Keratinocyte (primary cell): ENCODE measurements at regions not wholly inside any gene's neighbourhood (a gene's known extent, or its start where the extent isn't known, plus 50 kb on each side); places are given as distances from the start of the nearest gene placed in this dataset.

Experiments
- DNase-seq: peaks from one replicate; pipeline ENCODE4 v3.0.0-alpha.2; 2011; ENCODE audit warnings: low read depth, missing footprints, low spot score
- FAIRE-seq: peaks from 2 replicates; lab custom pipeline; 2011; peaks lifted over from hg19 to GRCh38; lab: Jason Lieb, UNC
- H2AFZ ChIP-seq: 2 replicates; pipeline ENCODE4 v1.6.0; 2012; ENCODE audit warnings: low read length, control low read depth, inconsistent platforms; ENCODE audit not compliant: control insufficient read depth
- H3K27ac ChIP-seq: 2 replicates; pipeline ENCODE4 v1.5.1; 2011; ENCODE audit warnings: low read length; ENCODE audit not compliant: control insufficient read depth, insufficient read depth
- H3K27me3 ChIP-seq: 3 replicates; pipeline ENCODE4 v1.6.0; 2011; ENCODE audit warnings: low read length; ENCODE audit not compliant: control insufficient read depth, insufficient read depth; ENCODE audit errors: extremely low read depth
- H3K36me3 ChIP-seq, 2 experiments: 2 replicates in 1 of 2; 3 replicates in 1 of 2; pipeline ENCODE4 v1.5.1; 2011; ENCODE audit warnings: low read length in 2 of 2, mild to moderate bottlenecking in 1 of 2; ENCODE audit not compliant: control insufficient read depth in 2 of 2, insufficient read depth in 2 of 2; ENCODE audit errors: extremely low read depth in 1 of 2
- H3K4me1 ChIP-seq: 3 replicates; pipeline ENCODE4 v1.5.1; 2011; ENCODE audit warnings: low read length; ENCODE audit not compliant: control insufficient read depth, insufficient read depth; ENCODE audit errors: extremely low read depth
- H3K4me2 ChIP-seq: 3 replicates; pipeline ENCODE4 v1.6.0; 2011; ENCODE audit warnings: low read depth, low read length; ENCODE audit not compliant: control insufficient read depth, insufficient read depth; ENCODE audit errors: extremely low read depth
- H3K4me3 ChIP-seq, 3 experiments: fragments of 200-600 bp in 1 of 3; sonication (generic) in 1 of 3; 2 replicates in 2 of 3; 3 replicates in 1 of 3; pipeline ENCODE4 v1.5.1; 2011 to 2016; ENCODE audit warnings: low read length in 3 of 3, mild to moderate bottlenecking in 3 of 3, control low read depth in 2 of 3, inconsistent platforms in 1 of 3, low read depth in 1 of 3, mixed read lengths in 1 of 3, mixed run types in 1 of 3, moderate library complexity in 1 of 3; ENCODE audit not compliant: control insufficient read depth in 2 of 3, insufficient read depth in 2 of 3; ENCODE audit errors: extremely low read depth in 1 of 3
- H3K79me2 ChIP-seq: 2 replicates; pipeline ENCODE4 v1.6.0; 2012; ENCODE audit warnings: low read length; ENCODE audit not compliant: control insufficient read depth, insufficient read depth
- H3K9ac ChIP-seq: 3 replicates; pipeline ENCODE4 v1.6.0; 2011; ENCODE audit warnings: low read length; ENCODE audit not compliant: control insufficient read depth, insufficient read depth; ENCODE audit errors: extremely low read depth
- H3K9me1 ChIP-seq: 3 replicates; pipeline ENCODE4 v1.6.0; 2011; ENCODE audit warnings: low read length; ENCODE audit not compliant: control insufficient read depth, insufficient read depth; ENCODE audit errors: extremely low read depth
- H3K9me3 ChIP-seq: 2 replicates; pipeline ENCODE4 v1.5.1; 2012; ENCODE audit warnings: low read depth, low read length; ENCODE audit not compliant: control insufficient read depth
- H4K20me1 ChIP-seq: 3 replicates; pipeline ENCODE4 v1.6.0; 2011; ENCODE audit warnings: low read length; ENCODE audit not compliant: control insufficient read depth, insufficient read depth; ENCODE audit errors: extremely low read depth
- CTCF ChIP-seq, 3 experiments: IDR thresholded peaks in 1 of 3; conservative IDR thresholded peaks in 1 of 3; optimal IDR thresholded peaks in 1 of 3; 2 replicates in 2 of 3; 3 replicates in 1 of 3; pipeline versions ENCODE3 to v1.5.1; 2011; ENCODE audit warnings: low read length in 3 of 3, mild to moderate bottlenecking in 3 of 3, moderate library complexity in 2 of 3, control low read depth in 1 of 3, inconsistent platforms in 1 of 3; ENCODE audit not compliant: insufficient read depth in 2 of 3; ENCODE audit errors: extremely low read depth in 1 of 3
- EZH2 ChIP-seq: IDR thresholded peaks from one replicate; pipeline ENCODE4 v1.6.1; 2012; ENCODE audit warnings: inconsistent platforms, mild to moderate bottlenecking, low read length, moderate library complexity
- dilution Hi-C: fragments of 300-500 bp; cut with MboI; formaldehyde crosslinking; loops from one replicate; pipeline ENCODE4 v1.7.0; 2020; ENCODE audit warnings: low sequenced_read_pairs; ENCODE audit not compliant: extremely low pct_ligation_motif_present

- no peak overlapping the region for H3K27ac ChIP-seq
- TF ChIP-seq CTCF (optimal IDR thresholded peaks at IDR 0.05 in 1 of 3, IDR thresholded peaks at IDR 0.05 in 1 of 3, conservative IDR thresholded peaks at IDR 0.05 in 1 of 3; ENCODE audit: extremely low read depth in 1 of 3, insufficient read depth in 2 of 3, low read length in 3 of 3) (no peak), EZH2 (no peak)
- no peaks in the 10 kb centered on the region for H3K4me1 ChIP-seq
- no peak for DNase-seq
- no peak for FAIRE-seq
- no peaks in the 10 kb centered on the region for H3K27me3 ChIP-seq
- no peak overlapping the region for H3K4me3 ChIP-seq
- H4K20me1 ChIP-seq: no peaks in the 10 kb centered on the region
- no peaks in the 10 kb centered on the region for H3K36me3 ChIP-seq
- no peaks in the 10 kb centered on the region for H3K9me1 ChIP-seq
- no peaks in the 10 kb centered on the region for H3K79me2 ChIP-seq
- H3K9me3 ChIP-seq: no peaks in the 10 kb centered on the region
- H3K9ac ChIP-seq: no peak overlapping the region
- dilution Hi-C loops: no loop called here
- H3K4me2 ChIP-seq: no peak overlapping the region
- no peak overlapping the region for H2AFZ ChIP-seq
Observed at GRCh38 chr14:80346395-80346794, 135.1 kb upstream of the DIO2 start.

DNA sequence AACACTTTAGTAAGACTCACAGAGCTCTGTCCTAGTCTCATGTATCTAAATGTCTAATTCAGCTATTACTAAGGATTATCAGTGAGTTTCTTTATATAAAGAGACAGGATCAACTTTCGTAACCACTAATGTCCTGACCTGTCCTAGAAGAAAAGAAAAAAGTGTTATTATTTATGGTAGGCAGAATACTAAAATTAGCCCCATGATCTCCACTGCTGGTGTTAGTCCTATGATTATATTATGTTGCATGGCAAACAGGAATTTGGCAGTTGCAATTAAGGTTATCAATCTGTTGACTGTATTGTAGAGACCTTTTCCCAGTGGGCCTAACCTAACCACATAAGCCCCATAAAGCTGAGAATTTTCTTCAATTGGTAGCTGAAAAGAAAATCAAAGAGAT lies 132.9 kb upstream of the DIO2 start:
- Histone ChIP-seq H3K9ac (no peak overlapping the region), H3K27ac (no peak overlapping the region), H3K4me1 (no peaks in the 10 kb centered on the region), H3K27me3 (no peaks in the 10 kb centered on the region), H3K36me3 (no peaks in the 10 kb centered on the region), H3K4me3 (no peak overlapping the region), H3K9me3 (no peaks in the 10 kb centered on the region), H3K79me2 (no peaks in the 10 kb centered on the region), H3K9me1 (no peaks in the 10 kb centered on the region), H3K4me2 (no peak overlapping the region), H2AFZ (no peak overlapping the region), H4K20me1 (no peaks in the 10 kb centered on the region)
- FAIRE-seq (no peak), DNase-seq (no peak)
- TF ChIP-seq EZH2 (no peak), CTCF (optimal IDR thresholded peaks at IDR 0.05 in 1 of 3, IDR thresholded peaks at IDR 0.05 in 1 of 3, conservative IDR thresholded peaks at IDR 0.05 in 1 of 3; ENCODE audit: extremely low read depth in 1 of 3, insufficient read depth in 2 of 3, low read length in 3 of 3) (no peak)
- dilution Hi-C loops: no loop called here
